OCI-LY1 (cell line): ENCODE measurements at regions not wholly inside any gene's neighbourhood (a gene's known extent, or its start where the extent isn't known, plus 50 kb on each side); places are given as distances from the start of the nearest gene placed in this dataset.

Experiments
- CTCF ChIP-seq: fragments of 200-600 bp; sonication (generic), shearing (Covaris generic); IDR thresholded peaks from 2 replicates; pipeline ENCODE4 v1.5.1; 2017; ENCODE audit warnings: mild to moderate bottlenecking, antibody characterized with exemption, low read length, moderate library complexity, mixed read lengths
- EZH2 ChIP-seq: fragments of 200-600 bp; sonication (generic), shearing (Covaris generic); IDR thresholded peaks from 2 replicates; pipeline ENCODE4 v1.8.0; 2017; ENCODE audit warnings: borderline replicate concordance, mixed run types, mild to moderate bottlenecking, antibody characterized with exemption, low read length, moderate library complexity, mixed read lengths

DNA sequence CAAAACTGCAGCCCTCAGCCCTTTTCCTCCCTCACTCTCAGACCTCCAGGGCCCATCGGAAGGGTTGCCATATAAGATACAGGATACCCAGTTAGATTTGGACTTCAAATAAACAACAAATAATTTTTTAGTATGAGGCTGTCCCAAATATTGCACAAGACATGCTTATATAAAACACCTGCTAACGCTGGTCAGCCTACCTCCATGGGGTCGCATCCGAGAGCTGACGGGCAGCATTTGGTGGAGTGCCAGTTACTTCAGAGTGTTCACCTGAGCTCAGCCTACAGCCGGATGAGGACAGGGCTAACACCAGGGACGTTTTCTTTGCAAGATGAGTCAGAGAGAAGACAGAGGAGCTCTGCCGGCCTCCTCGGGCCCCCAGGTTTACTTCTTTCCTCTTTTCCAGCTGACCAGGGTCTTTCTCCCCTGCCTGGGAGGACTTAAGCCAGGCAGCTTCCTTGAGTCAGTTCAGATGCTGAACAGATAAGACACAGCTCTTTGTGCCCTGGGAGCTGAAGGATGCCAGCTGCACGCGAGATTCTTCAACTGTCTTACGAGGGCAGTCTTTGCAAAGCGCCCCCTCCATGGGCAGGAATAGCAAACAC is 141.2 kb upstream of the KCNG1 start:
- TF ChIP-seq EZH2, result no peak
- TF ChIP-seq CTCF, result no peak
